ENCODE measurements at regions not wholly inside any gene's neighbourhood (a gene's known extent, or its start where the extent isn't known, plus 50 kb on each side); places are given as distances from the start of the nearest gene placed in this dataset.

DNA sequence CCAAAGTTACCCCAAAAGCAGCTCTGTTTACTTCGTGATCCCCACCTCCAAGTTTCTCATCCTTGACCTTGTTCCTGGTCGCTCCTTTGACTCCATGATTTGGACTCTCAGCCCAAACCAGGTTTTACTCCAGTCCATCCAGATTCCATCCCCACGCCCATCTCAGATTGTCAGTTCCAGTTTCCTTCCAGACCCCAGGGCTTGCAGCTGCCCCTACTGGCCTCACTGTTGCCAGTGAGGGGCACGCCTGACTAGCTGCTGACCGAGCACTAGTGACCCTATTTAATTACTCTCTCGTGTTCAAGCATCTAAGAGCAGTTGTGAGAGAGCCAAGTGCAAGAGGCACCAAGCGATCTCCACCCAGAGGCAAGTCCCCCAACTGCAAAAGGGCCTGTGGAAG lies 155.1 kb upstream of the FUT8 start:
- intact Hi-C loops (cut with DNase I), result no loop called here
- WGBS, 2 donors, result 89 to 95% methylated on average over 7 of the region's 7 CpGs
- ATAC-seq, result no peak
- no peak overlapping the region for H3K4me3 ChIP-seq
- peaks cover 18% of the 10 kb centered on the region for H3K4me1 ChIP-seq
- H3K9me3 ChIP-seq, result no peaks in the 10 kb centered on the region
- no peak overlapping the region for H3K27ac ChIP-seq
- H3K36me3 ChIP-seq (replicated peaks in 1 of 2; ENCODE audit: insufficient read depth in 1 of 2, low read depth in 2 of 2), result no peaks in the 10 kb centered on the region
- H3K27me3 ChIP-seq, result no peaks in the 10 kb centered on the region
- no peak for TF ChIP-seq POLR2A (IDR thresholded peaks at IDR 0.05)
- TF ChIP-seq, protein P1, sequence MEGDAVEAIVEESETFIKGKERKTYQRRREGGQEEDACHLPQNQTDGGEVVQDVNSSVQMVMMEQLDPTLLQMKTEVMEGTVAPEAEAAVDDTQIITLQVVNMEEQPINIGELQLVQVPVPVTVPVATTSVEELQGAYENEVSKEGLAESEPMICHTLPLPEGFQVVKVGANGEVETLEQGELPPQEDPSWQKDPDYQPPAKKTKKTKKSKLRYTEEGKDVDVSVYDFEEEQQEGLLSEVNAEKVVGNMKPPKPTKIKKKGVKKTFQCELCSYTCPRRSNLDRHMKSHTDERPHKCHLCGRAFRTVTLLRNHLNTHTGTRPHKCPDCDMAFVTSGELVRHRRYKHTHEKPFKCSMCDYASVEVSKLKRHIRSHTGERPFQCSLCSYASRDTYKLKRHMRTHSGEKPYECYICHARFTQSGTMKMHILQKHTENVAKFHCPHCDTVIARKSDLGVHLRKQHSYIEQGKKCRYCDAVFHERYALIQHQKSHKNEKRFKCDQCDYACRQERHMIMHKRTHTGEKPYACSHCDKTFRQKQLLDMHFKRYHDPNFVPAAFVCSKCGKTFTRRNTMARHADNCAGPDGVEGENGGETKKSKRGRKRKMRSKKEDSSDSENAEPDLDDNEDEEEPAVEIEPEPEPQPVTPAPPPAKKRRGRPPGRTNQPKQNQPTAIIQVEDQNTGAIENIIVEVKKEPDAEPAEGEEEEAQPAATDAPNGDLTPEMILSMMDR (IDR thresholded peaks at IDR 0.05), result no peak
- no peak for DNase-seq

DNA sequence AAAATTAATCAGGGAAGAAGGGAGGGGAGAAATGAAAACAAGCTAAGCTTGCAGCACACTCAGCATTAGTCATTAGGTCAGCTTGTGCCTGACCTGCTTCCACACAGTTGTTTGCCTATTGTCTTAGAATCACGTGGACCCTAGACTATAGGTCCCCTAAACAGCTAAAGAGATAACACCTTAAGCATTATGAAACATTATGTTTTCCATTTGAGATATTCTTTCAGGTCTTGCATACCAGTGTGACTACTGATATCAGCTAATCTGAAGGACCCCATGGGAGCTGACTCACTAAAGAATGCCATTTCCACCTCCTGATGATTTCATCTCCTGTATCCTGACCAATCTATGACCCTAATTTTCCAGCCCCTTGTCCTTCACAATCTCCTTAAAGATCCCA lies 154.1 kb upstream of the FUT8 start:
- DNase-seq (no peak), ATAC-seq (no peak)
- TF ChIP-seq, protein P1 (IDR thresholded peaks at IDR 0.05), result no peak
- no peak for TF ChIP-seq POLR2A (IDR thresholded peaks at IDR 0.05)
- Histone ChIP-seq H3K4me3 (no peak overlapping the region), H3K9me3 (no peaks in the 10 kb centered on the region), H3K36me3 (replicated peaks in 1 of 2; ENCODE audit: insufficient read depth in 1 of 2, low read depth in 2 of 2) (no peaks in the 10 kb centered on the region), H3K4me1 (peaks cover 21% of the 10 kb centered on the region), H3K27me3 (no peaks in the 10 kb centered on the region), H3K27ac (no peak overlapping the region)
- intact Hi-C loops (cut with DNase I), result no loop called here
- 26 to 40% methylated on average over 1 of the region's 1 CpG for WGBS, 2 donors

DNA sequence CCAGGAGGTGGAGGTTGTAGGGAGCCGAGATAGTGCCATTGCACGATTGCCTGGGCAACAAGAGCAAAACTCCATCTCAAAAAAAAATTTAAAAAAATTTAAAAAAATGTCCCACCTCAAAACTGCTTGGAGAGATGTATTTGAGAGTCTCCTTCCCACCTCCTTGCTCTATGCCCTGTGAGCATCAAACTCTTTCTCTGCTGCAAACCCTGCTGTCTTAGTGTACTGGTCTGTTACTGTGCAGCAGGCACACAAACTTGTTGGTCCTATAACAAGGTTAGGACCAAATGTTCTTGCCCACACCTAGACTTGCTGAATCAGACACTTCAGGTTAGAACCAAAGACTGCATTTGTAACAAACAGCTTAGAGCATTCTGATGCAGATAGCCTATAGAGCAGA lies 153.5 kb upstream of the FUT8 start:
- intact Hi-C loops (cut with DNase I), result no loop called here
- Histone ChIP-seq H3K9me3 (no peaks in the 10 kb centered on the region), H3K27me3 (no peaks in the 10 kb centered on the region), H3K36me3 (replicated peaks in 1 of 2; ENCODE audit: insufficient read depth in 1 of 2, low read depth in 2 of 2) (no peaks in the 10 kb centered on the region), H3K4me3 (no peak overlapping the region), H3K27ac (no peak overlapping the region), H3K4me1 (peaks cover 23% of the 10 kb centered on the region)
- DNase-seq, result no peak
- WGBS, 2 donors, result 95 to 97% methylated on average over 2 of the region's 2 CpGs
- no peak for ATAC-seq
- no peak for TF ChIP-seq POLR2A (IDR thresholded peaks at IDR 0.05)
- TF ChIP-seq, protein P1 (IDR thresholded peaks at IDR 0.05), result no peak

DNA sequence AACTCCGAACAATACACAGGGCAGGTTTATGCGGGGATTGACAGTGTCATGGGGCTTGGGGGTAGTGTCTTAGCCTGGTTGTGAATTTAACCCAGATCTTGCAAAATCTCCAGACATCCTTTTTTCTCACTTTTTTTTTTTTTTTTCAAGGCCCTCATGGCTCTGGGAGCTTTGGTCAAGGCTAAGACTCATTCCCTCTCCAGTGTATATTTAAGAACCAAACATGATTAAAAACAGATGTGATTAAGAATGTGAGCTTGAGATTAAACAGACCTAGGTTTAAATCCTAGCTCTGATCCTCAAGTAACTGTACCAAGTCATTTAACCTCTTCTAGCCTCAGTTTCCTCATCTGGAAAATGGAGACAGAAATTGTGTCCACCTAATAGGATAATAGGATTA lies 151.7 kb upstream of the FUT8 start:
- WGBS, 2 donors, result 84 to 86% methylated on average over 2 of the region's 2 CpGs
- Histone ChIP-seq H3K4me1 (peaks cover 12% of the 10 kb centered on the region), H3K9me3 (no peaks in the 10 kb centered on the region), H3K27me3 (no peaks in the 10 kb centered on the region), H3K27ac (no peak overlapping the region), H3K4me3 (no peak overlapping the region), H3K36me3 (replicated peaks in 1 of 2; ENCODE audit: insufficient read depth in 1 of 2, low read depth in 2 of 2) (no peaks in the 10 kb centered on the region)
- DNase-seq (no peak), ATAC-seq (no peak)
- intact Hi-C loops (cut with DNase I), result no loop called here
- no peak for TF ChIP-seq POLR2A (IDR thresholded peaks at IDR 0.05)
- TF ChIP-seq, protein P1 (IDR thresholded peaks at IDR 0.05), result no peak

DNA sequence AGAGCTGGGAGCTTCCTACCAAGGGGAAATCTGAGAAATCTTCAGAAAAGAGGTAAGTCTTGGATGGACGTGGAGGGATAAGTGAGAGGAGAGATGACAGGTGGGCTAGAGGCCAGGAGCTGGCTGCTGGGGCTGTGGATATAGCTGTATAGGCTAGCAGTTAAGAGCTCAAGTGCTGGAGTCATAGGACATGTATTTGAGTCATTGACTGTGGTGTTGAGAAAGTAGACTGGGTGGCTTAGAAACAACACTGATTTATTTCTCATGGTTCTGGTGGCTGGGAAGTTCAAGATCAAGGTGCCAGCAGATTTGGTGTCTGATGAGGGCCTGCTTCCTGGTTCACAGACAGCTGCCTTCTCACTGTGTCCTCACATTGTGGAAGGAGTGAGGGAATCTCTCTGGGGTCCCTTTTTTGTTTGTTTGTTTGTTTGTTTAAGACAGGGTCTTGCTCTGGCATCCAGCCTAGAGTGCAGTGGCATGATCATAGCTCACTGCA lies 151.1 kb upstream of the FUT8 start:
- ATAC-seq (no peak), DNase-seq (no peak)
- H3K4me1 ChIP-seq, result peaks cover 5% of the 10 kb centered on the region
- H3K9me3 ChIP-seq, result no peaks in the 10 kb centered on the region
- TF ChIP-seq POLR2A (IDR thresholded peaks at IDR 0.05), result no peak
- TF ChIP-seq, protein P1 (IDR thresholded peaks at IDR 0.05), result no peak
- no peaks in the 10 kb centered on the region for H3K27me3 ChIP-seq
- intact Hi-C loops (cut with DNase I), result no loop called here
- H3K27ac ChIP-seq, result no peak overlapping the region
- 77 to 93% methylated on average over 1 of the region's 1 CpG for WGBS, 2 donors
- no peaks in the 10 kb centered on the region for H3K36me3 ChIP-seq (replicated peaks in 1 of 2; ENCODE audit: insufficient read depth in 1 of 2, low read depth in 2 of 2)
- no peak overlapping the region for H3K4me3 ChIP-seq

Measured in body of pancreas (tissue), 4 donors.